HG02885 (cell line): ENCODE measurements at regions not wholly inside any gene's neighbourhood (a gene's known extent, or its start where the extent isn't known, plus 50 kb on each side); places are given as distances from the start of the nearest gene placed in this dataset.
"Not testable (repeated sequence)": the region's sequence is repeated elsewhere in the genome, so short reads cannot be mapped to it uniquely, and the experiment has no call there.

Experiments used
- ATAC-seq: cut with Tn5 transposase; IDR thresholded peaks from one replicate; pipeline ENCODE4 v1.9.1; 2021; ENCODE audit warnings: mild to moderate bottlenecking; ENCODE audit not compliant: unreplicated experiment, poor library complexity

DNA sequence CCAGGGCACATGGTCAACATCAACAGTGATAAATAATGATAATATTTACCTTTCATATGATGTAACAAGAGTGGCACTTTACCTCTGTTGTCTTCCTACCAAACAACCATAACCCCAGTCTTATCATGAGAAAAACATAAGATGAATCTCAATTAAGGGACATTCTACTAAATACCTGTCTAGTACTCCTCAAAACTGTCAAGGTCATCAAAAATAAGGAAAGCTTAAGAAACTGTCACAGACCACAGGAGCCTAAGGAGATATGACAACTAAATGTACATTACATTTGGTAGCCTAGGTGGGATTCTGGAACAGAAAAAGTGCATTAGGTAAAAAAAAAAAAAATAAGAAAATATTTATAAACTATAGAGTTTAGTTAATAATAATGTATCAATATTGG is 118.1 kb downstream of the CCDC34 start:
- ATAC-seq, result no peak

DNA sequence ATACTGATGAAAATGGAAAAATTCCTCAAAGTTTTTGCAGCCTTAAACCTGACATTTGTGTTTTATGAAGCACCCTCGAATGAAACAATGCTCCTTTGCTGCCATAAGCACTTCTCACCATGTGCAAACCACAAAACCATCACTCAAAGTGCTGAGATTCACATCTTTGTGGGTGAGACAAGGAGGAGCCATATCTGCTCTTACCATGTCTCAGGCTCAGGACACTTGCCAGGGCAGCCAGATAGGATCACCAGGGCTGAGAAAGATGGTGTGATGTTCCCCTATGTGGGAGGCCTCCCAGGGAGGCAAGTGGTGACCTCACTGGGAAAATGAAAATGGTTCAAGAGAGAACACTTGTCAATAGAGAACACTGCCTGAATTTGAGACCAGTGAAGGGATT is 120.4 kb downstream of the CCDC34 start:
- no peak for ATAC-seq

DNA sequence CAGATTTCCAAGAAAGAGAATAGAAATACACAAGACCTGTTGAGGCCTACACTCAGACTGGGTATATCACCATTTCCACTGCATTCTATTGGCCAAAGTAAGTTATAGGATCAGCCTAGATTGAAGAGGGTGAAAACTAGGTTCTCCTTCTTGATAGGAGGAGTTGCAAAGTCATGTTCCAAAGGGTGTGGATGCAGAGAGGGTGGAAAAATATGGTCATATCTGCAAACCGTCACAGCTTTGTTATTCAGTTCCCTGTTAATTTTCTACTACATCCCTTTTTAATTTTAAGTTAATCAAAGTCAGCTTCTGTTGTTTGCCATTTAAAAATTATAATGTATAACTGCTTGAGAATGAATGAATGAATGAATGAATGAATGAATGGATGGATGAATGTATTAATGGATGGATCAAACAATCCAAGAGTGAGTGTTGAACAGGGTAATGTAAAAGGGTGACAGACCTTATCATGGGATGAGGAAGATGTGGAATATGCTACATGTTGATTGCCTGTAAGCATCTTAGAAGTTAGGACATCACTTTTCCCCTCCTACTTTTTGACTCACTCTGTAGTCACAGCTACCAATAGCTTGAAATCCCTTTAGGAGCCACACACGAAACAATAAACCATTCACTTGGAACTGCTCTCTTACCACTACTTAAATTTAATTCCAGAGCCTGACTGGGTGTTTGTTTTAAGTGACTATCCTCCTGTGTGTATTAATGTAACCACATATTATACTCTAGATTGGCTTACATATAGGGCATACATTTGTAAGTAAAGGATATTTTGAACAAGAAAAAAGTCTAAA is 121.5 kb downstream of the CCDC34 start:
- no peak for ATAC-seq

DNA sequence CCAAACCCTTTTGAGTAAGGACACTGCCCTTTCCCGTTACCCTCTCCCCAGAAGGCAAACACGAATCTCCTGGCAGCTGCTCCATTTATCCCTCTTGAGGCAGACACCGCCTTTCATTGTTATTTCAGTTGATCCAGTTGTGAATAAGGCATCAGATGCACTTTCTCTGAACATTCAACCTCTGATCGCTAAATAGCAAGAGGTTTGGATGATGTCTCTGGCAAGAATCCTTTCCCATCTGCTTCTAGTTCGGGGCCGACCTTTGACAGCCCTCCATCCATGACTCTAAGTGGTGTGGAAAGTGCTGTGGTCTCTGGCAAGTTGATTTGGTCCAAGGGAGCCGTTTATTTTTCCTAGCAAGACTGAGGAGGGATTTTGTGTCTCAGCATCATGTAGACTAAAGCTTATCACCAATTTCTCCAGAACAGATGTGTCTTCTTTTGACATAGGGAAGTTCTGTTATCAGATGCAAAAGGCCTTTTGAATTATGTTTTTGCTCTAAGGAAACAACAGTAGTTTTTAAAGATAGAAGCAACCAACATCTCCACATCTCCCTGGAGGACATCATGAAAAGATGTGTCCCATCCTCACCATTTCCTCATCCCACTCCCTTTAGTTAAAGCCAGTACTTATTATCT is 123.6 kb downstream of the CCDC34 start:
- no peak for ATAC-seq

- ATAC-seq, result no peak
These were observed 124.2 kb downstream of the CCDC34 start for GRCh38 chr11:27238811-27239210.

- ATAC-seq, result no peak
These were observed 125.4 kb downstream of the CCDC34 start for GRCh38 chr11:27237643-27238042.

- ATAC-seq, result no peak
These were observed 128.1 kb downstream of the CCDC34 start for GRCh38 chr11:27234961-27235360.

GRCh38 chr11:27234043-27234668 is 128.9 kb downstream of the CCDC34 start:
- ATAC-seq, result peak; percentile 95

- peak; percentile 32 for ATAC-seq
These were observed 129.4 kb downstream of the CCDC34 start for GRCh38 chr11:27233654-27234042.

- ATAC-seq, result no peak
These were observed 131.5 kb downstream of the CCDC34 start for GRCh38 chr11:27231530-27231929.

DNA sequence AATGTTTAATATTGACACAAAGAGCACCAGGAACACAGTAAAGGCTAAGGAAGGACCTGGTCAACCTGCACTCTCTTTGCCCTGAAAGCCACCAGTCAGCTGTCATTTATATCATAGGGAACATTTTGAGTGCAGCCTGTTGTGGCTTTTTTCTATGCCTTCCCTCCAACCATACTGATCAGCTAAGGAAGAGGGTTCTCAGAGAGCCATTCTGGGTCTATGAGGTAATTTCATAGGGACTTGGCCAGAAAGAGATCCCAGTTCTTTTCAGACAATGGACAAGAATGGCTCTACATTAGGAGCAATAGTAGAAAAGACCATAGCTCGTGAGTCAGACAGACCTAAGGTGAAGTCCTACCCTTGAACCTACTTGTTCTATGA is 132.8 kb downstream of the CCDC34 start:
- no peak for ATAC-seq

- no peak for ATAC-seq
These were observed 133.4 kb downstream of the CCDC34 start for GRCh38 chr11:27229511-27230191.

DNA sequence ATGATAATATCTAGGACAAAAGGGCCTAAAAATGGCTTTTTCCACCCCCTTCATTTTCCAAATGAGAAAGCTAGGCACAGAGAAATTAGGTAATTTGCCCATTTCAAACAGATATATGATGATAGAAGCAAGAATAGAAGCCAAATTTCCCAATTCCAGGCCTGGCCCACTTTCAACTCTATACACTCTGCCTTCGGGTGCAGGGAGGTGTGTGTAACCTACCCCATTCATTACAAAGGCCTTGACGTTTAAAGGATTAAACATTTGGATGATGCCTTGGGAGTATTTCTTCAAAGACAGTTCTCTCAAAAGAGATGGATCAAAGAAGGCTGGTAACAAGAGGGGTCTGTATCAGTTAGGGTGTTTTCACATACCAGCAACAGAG is 134.1 kb downstream of the CCDC34 start:
- no peak for ATAC-seq

- ATAC-seq, result no peak
These were observed 134.6 kb downstream of the CCDC34 start for GRCh38 chr11:27228232-27228905.

- ATAC-seq, result no peak
These were observed 135.3 kb downstream of the CCDC34 start for GRCh38 chr11:27227736-27228135.

DNA sequence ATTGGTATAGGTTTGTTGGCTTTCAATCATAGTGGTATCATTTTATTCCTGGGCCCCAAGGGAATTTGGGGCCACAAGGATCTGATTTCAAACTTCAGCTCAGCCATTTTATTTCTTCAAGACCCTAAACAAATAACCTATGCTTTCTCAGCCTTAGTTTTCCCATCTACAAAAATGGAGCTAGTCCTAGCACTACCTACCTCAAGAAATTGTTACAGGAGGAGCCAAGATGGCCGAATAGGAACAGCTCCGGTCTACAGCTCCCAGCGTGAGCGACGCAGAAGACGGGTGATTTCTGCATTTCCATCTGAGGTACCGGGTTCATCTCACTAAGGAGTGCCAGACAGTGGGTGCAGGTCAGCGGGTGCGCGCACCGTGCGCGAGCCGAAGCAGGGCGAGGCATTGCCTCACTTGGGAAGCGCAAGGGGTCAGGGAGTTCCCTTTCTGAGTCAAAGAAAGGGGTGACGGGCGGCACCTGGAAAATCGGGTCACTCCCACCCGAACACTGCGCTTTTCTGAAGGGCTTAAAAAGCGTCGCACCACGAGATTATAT is 143.5 kb downstream of the CCDC34 start:
- not testable (repeated sequence) for ATAC-seq

DNA sequence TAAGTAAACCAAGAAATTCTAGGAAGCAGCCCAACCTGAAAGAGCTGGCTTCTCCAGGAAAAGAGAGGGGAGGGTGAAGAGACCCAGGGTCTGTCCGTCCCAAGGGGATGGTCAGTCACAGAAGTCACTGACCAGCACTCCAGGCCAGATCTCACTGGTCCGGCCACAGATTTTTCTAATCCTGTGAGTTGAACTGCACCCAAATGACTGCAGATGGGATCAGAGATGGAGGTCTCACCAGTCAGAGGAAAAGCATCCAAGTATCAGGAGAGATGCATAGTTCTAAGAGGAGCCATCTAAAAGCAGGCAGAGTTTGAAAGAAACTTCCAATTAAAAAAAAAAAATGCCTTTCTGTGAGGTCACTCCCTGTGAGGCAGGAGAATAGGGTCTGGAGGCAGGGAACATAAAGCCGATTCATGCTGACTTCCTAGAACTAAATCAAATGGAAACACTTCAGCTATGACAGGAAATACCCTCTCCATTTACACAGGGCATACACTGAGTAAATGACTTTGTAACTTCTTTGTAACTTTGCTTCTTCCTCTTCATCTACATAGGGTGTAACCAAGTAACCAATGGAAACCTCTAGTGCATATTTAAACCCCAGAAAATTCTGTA is 144.5 kb downstream of the CCDC34 start:
- no peak for ATAC-seq

DNA sequence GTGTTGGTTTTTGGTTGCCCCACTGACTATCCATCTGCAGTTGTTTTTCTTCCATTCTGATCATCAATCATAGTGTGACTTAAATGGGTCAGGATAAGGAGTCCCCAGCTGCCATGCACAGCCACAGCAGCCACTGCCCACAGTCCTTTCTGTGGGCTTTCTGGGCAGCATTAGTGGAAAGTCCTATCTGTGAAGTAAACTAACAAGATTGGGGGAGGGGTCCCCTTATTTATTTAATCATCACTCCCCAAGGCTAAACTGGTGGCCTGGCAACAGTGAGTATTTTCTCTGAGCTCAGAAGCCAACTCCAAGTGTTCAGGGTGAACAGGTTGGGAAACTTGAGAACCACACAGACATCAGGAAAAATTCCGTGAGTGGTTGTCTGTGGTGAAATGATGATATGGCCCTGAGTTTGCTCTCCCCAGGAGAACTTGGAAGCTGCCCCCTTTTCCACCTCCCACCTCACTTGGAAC is 145.0 kb downstream of the CCDC34 start:
- ATAC-seq, result no peak

- no peak for ATAC-seq
These were observed 145.5 kb downstream of the CCDC34 start for GRCh38 chr11:27217496-27217895.
